ENCODE measurements at regions not wholly inside any gene's neighbourhood (a gene's known extent, or its start where the extent isn't known, plus 50 kb on each side); places are given as distances from the start of the nearest gene placed in this dataset.

DNA sequence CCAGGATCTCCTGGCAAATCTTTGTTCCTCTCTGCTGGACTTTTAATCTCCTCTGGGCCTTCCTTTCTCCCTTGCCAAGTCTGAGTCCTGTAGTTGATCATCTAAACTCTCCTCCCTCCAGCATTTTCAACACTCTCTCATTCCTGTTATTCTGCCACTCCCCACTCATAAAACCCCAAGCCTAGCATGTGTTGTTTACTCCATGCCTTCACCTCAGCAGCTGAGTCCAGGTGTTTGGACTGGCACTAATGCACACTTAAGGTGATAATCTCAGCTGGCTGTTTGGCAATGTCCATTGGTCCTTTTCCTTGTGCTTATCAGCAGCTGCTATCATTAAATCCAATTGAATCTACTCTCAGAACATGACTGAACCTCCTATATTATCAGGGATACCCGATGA, 876.8 kb upstream of the TENM4 start:
- TF ChIP-seq CTCF (IDR thresholded peaks at IDR 0.05), result no peak

DNA sequence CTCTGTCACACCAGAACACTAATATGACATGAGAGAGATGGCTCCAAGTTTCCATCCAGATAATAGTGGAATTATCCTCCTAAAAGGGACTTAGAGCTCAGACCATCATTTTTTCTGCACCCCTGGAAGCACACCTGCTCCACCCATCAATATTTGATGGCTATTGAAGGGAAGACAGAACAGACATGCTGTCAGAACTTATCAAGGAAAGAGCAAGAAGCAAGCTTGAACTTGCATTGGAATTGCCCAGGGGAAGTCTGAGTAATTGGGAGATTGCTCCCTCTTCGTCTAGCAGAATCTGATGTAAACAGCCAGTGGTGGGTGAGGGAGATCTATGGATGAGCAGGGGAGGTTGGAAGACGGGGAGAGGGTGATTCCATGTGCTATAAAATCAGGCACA, 874.4 kb upstream of the TENM4 start:
- no peak for TF ChIP-seq CTCF (IDR thresholded peaks at IDR 0.05)

GRCh38 chr11:80309301-80309700, 868.5 kb upstream of the TENM4 start:
- no peak for TF ChIP-seq CTCF (IDR thresholded peaks at IDR 0.05)

DNA sequence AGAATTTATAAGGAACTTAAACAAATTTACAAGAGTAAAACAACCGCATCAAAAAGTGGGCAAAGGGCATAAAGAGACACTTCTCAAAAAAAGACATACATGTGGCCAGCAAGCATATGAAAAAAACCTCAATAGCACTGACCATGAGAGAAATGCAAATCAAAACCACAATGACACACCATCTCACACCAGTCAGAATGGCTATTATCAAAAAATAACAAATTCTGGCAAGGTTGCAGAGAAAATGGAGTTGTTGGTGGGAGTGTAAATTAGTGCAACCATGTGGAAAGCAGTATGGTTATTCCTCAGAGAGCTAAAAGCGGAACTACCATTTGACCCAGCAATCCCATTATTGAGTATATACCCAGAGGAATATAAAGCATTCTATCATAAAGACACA, 866.8 kb upstream of the TENM4 start:
- TF ChIP-seq CTCF (IDR thresholded peaks at IDR 0.05), result no peak

- TF ChIP-seq CTCF (IDR thresholded peaks at IDR 0.05), result no peak
Measured at GRCh38 chr11:80297858-80298632, 857.2 kb upstream of the TENM4 start.

- TF ChIP-seq CTCF (IDR thresholded peaks at IDR 0.05), result no peak
Measured at GRCh38 chr11:80293293-80293692, 852.5 kb upstream of the TENM4 start.

DNA sequence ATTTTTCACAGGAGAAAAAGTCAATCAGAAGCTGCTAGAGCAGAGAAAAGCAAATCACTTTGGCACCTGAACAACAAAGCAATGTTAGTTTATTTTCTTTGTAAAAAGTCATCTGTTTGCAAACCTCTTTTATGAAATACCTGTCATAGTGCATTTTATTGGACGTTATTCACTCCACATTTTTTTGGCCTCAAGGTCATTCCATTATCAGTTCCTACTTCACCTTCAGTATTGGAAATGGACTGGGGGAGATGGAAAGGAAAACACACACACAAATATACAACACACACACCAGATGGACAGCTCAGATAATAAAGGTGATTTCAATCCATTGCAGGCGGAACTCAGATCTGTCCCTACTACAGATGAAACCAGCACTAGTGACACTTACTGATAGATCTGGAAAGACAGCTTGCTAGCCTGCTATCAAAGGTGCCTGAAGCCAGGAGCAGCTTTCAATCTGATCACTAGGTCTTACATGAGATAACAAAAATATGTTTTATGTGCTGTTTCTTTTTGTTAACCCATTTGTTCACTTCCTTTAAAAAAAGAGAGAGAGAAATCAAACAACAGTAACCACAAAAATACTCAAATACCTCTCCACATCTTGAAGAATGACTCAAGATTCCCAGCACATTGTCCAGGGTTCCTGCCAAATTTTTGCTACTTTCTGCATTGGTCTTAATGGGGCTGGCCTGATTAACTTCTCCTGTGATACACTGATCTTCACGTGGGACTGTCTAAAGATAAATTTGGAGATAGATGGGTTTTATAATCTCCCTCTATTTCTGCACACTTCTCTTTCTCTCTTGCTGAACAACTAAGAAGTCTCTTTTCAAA, 844.3 kb upstream of the TENM4 start:
- no peak for TF ChIP-seq CTCF (IDR thresholded peaks at IDR 0.05)
